HG03045 (cell line): ENCODE measurements at regions not wholly inside any gene's neighbourhood (a gene's known extent, or its start where the extent isn't known, plus 50 kb on each side); places are given as distances from the start of the nearest gene placed in this dataset.
"Not testable (repeated sequence)": the region's sequence is repeated elsewhere in the genome, so short reads cannot be mapped to it uniquely, and the experiment has no call there.

Experiments
- ATAC-seq: cut with Tn5 transposase; IDR thresholded peaks from one replicate; pipeline ENCODE4 v1.9.1; 2021; ENCODE audit warnings: mild to moderate bottlenecking, moderate library complexity; ENCODE audit not compliant: unreplicated experiment

DNA sequence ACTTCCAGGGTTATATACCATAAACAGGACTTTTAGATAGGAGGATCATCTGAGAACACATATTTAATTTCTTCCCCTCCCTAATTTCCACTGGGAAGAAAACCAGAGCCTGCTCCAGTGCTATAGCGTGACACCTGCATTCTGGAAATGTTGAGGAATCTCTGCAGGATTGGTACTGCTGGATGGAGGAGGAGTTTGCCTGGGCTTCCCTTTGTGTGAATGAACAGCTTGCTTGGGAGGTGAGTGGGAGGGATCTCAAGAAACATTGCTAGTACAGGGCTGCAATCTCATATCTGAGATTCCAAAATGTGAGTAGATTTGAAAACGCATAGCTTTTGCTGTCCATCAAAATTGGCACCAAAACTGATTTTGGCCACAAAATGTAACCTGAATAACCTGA is 295.9 kb upstream of the RGMA start:
- no peak for ATAC-seq

DNA sequence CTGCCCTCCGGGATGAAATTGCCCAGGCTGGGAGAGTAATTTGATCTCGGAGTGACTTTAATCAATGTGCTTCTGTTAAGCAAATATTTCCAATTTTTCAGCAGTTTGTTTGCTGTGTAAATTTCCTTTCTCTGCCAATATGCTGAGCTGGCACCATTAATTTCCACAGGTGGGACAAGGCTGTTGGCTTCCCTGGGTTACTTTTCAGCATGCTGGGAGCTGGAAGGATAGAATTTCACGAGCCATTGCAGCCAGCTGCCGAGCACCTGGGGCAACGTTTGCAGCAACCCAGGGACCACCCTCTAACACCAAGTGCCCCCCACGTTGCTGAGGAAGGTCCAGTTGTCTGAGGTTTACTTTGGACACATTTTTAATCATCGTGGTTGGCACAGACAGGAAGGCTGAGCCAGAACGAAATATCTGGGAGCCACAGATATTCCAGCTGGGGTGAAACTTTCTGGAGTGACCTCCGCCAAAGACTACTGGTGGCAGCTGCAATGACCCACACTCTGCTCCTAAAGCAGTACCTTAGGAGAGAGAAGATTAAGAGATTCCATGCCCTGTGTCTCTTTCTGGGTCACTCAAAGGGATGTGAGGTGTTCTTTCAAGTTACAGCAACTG is 293.3 kb upstream of the RGMA start:
- no peak for ATAC-seq

DNA sequence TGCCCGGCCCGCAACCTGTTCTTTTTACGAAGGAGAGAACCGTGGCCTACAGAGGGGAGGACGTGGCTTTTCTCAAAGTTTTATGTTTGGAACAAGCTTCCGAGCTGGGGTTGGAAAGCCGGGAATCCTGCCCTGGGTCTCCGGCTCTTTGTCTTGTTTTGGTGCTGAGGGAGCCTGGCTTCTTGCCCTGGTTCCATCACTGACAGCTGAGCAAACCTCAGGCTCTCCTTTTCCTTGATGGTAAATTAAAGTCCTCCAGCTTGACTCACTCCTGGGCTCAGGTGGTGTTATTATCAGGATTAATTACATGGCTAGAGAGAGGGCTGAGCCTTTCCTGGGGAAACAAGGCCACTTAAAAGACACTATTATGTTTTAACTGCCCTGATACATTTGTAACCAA is 289.5 kb upstream of the RGMA start:
- ATAC-seq = no peak

DNA sequence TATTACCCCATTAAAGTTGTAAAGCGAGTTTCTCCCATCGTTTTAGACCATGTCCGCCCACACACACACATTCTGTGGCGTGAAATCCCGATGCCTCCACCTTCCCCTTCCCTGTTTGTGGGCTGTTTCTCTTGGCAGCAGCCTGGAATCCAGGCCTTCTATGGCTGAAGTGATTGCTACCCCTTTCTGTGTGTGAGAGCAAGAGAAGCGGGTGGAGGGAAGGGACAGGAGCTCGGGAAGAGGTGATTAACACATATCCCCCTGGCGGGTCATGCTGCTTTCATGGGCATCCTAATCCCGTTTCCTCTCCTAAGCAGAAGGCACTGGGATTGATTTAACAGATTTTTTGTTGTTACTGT is 283.8 kb upstream of the RGMA start:
- no peak for ATAC-seq

DNA sequence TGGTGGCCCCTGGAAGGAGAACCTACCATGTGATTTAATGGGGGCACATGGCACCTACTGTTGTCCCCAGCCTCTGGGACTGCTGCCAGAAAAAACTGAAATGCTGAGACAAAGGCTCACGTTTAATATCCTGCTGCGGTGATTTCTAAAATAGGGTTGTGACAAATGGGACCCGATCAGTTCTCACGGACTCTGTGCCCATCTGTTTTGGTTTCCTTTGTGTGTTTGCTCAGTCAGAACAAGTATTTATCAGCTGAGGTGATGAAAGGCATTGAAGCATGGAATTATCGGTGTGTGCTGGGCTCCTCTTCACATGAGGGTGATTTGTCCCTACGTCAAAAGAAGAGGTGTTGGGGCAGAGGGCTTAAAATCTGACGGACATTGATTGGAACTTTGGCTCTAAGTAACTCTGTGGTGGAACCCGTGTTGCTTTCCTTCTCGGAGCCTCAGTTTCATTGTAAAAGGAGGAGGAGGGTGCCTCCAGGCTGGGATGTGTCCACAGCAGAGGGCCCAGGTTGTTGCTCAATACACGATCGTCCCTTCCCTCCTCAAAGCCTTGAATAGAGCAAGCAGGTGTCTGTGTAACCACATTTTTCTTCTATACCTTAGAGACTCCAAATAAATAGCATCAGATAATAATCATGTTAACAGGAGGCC is 283.3 kb upstream of the RGMA start:
- no peak for ATAC-seq

DNA sequence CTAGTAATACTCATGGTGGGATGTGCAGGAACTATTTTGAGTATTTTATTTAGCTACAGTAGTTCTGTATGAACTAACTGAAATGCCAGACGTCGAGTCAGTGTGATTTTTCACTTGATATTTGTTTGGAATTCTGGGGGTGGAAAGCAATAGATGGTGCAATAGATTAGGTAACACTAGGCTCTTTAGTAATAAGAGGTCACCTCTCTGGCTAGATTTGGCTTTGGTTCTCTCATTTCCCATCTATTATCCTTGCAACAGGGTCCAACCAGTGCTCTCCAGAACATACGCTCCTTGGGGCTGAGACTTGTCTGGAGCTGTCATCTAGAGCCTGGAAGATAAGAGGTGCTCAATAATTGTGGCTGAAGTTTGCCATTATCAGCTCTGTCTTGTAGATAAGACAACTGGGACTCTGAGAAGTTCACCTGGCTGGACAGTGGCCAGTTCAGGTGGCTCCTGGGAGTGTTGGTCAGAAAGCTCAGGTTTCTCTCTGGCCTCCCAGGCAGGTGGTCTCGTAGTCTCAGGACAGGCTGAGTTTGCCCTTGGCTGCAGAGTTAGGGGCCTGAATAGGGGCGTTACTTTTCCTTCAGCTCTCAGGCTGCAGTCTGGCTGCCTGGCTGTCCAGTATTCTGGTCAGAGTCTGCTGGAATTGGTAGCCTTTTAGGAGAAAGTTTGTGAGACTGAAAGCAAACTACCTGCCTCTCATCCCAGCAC is 277.5 kb upstream of the RGMA start:
- no peak for ATAC-seq

DNA sequence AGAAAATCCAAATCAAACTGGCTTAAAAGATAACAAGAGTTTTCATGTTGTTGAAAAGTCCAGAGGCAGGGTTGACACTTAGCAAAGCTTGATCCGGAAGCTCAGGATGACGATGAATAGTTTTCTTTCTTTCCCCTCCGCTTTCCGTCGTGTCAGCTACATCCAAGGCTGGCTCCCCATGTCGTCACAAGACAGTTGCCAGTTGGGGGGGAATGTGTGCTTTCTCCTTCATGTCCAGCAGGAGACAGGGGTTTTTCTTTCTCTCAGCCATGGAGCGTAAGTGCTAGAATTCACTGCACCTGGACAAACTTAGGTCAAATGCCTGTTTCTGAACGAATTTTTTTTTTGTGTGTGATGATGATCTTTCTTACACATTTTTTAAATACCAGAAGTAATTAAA is 273.8 kb upstream of the RGMA start:
- ATAC-seq = no peak

DNA sequence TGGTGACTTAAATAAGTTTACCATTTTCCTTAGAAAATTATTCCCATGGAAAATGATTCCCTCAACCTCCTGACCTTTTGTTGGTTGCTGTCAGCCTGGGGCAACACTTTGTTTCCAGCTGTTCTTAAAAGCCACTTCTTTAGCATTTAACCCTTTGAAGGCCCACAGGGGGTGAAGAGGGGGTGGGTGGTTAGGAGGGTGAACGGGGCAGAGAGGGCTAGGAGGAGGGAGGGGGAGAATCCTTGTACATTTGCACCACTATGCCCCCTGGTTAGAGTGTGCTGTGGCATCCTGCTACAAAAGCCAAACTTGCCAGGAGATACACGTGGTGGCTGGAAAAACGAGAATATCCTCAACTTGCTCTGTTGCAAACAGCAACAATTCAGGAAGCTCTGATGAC is 273.2 kb upstream of the RGMA start:
- ATAC-seq = no peak

DNA sequence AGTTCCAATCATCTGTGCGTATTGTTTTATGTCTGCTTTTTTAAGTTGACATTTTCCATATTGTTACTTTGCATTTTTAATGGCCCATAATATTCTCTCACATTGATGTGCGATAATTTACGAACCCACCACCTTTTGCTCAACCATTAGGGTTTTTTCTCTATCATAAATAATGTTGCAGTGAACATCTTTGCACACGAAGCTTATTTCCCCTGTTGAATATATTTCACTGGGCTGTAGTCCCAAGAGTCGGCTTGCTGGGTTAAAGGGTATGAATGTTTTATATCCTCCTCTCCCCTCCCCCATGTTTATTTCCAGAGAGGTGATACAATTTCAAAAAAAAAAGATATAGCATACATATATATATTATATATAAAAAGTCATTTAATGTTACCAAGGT is 272.7 kb upstream of the RGMA start:
- no peak for ATAC-seq

DNA sequence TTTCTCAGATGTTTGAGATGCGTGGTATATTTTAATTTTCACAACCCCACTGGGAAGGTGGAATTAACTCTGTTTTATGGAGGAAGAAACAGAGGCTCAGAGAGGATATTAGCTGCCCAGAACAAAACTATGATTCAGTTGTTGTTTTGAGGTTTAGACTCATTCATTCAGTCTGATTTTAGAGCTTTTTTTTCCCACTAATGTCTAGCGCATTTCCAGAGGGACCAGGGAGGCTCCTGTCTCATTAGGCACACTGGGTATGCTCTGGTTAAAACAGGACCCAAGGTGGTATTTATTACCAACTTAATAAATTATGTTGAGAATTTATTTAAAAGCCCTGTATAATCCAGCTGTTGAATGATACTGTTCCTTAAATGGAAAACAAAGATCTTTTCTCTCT is 272.0 kb upstream of the RGMA start:
- no peak for ATAC-seq

DNA sequence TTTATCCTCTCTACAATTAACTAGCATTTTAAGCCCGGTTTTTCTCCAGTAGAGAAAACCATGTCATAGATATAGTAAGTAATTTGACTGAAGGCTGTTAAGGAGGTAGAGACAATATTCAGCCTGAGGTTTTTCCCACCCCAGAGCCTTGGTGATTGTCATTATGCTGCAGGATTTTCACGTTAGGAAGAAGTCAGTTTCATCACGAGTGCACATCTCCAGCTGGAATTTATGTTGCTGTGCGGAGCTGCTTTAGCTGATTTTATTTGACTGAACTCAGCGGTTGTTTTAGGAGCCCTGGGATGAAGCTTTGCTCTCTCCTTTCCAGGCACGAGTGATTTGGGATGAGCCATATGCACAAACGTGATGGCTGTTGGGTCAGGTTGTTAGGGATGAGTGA is 271.3 kb upstream of the RGMA start:
- no peak for ATAC-seq

DNA sequence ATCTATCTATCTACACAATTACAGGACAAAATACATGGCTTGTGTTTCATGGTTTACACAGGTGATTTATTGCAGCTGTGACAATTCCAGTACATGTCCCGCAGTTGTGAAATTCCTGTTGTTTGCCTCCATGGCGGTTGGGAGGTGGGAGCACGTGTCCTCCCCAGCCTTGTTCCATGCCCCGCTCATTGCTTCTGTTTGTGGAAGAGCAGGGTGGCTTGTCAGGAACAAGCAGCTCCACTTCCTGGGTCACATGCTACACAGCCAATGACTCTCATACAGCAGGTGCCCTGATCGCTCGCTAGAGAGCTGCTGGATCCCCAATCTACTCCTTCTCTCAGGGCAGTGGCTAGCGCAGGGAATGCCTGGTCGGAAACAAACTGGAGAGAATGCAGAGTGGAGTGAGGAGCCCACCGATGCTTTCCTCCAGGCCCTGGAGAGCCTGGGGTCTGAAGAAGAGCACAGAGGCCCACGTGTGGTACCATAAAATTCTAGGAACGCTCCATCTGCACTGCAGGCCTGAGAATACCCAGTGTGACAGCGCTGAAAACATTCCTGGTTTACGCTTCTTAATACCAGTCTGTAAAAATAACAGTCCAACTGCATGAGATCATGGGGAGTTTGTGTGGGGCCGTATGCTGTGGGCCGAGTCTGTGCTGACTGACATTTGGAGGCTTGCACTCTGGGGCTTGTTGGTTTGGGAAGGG is 270.6 kb upstream of the RGMA start:
- ATAC-seq = no peak

DNA sequence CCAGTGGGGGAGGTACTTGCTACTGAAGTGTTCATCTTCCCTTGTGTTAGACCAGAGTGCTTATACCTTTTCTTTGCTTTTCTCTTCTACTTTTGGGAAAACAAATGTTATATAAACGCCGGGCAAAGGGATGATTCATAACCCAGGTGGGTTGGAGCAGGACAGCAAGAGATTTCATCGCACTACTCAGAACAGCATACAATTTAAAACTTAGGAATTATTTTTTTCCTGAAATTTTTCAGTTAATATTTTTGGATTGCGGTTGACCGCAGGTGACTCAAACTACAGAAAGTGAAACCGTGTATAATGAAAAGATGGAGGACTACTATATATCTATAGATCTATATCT is 270.0 kb upstream of the RGMA start:
- no peak for ATAC-seq

DNA sequence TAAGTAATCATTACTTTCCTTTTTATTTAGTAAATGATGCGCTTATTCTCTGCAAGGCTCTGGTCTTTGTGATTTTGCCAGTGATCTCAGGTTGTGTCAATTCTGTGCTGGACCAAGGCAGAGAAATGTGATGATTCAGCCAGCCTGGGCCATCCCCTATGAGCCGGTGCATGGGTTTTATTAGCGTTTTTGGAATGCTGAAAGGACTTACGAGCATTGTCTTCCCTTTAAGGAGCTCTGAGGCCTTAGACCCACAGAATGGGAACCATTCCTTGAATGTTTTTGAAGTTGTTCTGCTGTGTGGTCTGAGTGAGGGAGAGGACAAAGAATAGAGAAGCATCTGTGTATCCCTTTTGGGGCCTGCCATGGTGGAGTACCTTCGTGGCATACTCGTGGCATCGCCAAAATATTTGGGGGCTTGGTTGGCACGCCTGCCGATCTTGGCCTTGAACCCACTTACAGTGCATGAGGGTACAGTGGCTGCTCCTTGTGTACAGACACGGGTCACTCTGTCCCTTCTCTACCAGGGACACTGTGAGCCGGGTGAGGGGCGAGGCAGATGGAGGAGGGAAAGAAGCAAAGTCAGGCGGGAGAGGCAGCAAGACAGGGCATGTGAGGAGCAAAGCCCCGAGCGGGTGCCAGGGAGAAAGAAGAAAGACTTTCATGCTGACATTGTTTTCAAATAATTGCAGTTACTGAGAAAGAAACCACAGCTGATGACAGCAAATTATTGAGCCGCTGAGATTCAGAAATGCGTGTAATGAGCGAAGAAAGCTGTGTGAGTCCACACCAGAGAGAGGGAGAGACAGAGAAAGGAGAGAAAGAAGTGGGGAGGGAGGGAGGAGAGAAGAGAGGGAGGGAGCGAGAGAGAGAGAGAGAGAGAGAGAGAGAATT is 269.4 kb upstream of the RGMA start:
- no peak for ATAC-seq

DNA sequence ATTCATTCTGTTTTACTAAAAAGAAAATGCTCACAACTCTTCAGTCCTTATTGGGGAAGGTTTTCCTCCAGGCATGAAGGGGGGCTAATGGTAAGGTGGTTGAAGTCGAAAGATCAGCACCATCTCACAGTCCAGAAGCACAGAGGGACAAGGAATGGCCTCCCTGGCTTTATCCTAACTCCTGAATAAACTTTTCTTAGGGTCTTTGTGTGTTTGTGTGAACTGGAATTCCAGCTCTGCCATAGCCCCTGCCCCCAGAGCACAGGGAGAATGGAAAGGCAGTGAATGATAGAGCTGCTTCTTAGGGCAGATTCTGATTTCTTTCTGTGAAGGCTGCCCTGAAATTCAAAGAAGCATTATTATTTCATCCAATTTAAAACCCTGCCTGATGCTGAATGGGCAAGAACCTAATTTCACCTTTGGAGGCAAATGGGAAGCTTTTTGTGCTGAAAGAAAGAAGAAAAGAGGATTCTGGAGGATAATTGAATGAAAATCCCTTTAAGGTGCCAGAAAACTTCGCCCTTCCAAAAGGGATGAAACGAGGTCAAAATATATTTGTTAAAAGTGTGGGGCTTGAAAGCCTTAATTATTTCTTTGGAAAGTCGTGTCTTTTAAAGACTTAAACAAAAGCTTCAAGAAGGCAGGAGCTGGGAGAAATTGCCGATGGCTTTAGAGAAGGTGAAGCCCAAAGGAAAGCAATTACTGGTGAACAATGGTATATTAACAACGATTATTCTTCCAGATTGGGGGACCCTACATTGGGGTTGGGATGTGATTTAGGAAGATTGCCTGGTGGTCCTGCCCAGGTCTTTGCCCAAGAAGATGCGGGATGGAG is 259.9 kb upstream of the RGMA start:
- no peak for ATAC-seq

DNA sequence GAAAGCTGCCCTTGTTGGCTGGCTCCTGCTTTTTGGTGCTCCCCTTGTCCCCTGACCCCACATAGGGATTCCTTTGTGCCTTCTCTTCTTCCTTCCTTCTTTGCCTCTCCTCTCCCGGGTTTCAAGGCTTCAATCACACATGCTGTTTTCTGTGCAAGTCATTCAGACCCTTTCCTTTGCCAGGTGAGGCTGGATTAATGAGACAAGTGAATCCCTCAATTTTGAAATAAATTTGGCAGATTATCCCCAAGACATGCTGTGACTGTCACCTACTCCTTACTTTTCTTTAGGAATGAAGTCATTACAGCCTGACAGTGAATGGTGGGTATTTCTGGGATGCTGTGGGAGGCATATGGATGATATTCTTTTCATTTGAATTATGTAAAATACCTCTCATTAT is 259.0 kb upstream of the RGMA start:
- ATAC-seq = no peak

DNA sequence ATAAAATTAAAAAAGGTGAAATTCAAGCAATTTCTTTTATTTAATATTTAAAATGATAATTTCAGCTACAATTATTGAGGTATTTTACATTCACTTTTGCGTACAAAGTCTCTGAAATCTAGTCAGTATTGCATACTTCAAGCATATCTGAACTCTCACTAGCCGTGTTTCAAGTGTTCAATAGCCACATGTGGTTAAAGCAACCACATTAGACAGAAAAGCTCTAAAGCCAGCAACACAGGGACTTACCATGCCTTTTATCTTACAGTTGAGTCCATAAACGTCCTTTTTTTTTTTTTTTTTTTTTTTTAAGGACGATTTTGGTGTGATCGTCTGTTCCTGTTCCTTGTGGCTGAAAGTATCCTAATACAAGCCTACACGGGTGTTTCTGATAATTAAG is 257.0 kb upstream of the RGMA start:
- ATAC-seq = no peak

DNA sequence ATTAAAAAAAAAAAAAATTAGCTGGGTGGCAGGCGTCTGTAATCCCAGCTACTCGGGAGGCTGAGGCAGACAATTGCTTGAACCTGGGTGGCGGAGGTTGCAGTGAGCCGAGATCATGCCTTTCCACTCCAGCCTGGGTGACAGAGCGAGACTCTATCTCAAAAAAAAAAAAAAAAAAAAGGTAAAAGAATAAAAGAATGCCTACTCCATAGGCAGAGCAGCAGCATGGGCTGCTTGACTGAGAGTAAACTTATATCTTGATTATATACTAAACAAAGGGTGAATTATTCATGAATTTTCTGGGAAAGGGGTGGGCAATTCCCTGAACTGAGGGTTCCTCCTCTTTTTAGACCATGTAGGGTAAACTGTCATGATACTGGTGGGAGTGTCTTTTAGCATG is 254.4 kb upstream of the RGMA start:
- ATAC-seq = not testable (repeated sequence)

DNA sequence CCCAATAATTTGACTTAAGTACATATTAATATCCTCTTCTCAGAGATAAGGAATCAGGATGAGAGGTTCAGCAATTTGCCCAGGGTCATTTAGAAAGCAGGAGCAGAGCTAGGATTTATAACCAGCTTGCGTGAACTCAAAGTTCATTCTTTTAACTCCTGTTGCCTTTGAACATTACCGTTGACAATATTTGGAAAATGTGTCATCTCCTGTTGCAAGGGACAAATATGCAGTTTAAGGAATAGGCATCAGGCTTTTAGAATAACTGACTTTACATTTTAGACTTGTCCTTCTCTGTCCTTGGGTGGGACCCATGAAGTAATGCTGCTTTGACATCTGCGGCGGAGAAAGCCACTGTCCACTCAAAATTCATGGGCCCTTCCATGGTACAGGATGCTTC is 252.2 kb upstream of the RGMA start:
- ATAC-seq = no peak

DNA sequence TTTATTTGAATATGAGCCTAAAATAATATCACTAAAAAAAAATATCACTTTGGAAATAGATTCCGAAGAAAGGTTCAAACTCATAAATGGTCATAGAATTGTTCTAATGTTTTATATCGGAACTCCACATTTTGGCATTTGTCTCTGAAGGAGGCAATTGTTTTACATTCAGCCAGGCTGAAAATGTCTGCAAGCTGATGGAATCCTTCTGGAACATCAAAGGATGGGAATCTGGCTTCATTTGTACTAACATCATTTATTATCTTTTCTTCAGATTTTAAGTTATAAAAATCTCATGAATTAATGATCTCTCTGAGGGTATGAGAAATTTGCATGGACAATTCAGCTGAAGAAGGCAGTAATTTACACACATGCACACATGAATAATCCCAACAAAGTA is 251.4 kb upstream of the RGMA start:
- ATAC-seq = no peak
